ENCODE measurements at regions not wholly inside any gene's neighbourhood (a gene's known extent, or its start where the extent isn't known, plus 50 kb on each side); places are given as distances from the start of the nearest gene placed in this dataset.

DNA sequence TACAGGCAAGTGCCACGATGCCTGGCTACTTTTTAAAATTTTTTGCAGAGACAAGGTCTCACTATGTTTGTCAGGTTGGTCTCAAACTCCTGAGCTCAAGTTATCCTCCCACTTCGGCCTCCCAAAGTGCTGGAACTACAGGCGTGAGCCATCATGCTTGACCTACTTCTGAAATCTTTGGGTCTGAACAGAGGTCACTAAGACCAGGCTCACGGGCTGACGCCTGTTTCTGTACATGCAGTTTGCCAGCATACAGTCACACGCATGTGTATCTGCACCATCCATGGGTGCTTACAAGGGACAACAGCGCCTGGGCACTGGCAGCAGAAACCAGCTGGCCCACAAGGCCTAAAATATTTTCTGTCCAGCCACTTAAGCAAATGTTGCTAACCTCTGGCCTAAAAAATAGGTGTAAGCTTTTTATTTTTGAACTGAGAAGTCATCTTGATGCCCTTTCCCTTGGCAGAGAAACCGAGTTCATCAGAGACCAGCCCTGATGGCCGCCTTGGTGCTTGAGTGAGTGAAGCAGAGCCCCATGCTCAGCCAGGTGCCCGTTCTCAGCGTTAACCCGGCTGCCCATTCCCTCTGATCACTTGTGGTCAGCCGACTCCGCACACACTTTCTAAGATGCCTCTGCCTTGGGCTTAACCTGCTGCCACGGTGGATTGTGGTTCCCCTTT, 425.2 kb downstream of the OCA2 start:
- TF ChIP-seq, protein P1, sequence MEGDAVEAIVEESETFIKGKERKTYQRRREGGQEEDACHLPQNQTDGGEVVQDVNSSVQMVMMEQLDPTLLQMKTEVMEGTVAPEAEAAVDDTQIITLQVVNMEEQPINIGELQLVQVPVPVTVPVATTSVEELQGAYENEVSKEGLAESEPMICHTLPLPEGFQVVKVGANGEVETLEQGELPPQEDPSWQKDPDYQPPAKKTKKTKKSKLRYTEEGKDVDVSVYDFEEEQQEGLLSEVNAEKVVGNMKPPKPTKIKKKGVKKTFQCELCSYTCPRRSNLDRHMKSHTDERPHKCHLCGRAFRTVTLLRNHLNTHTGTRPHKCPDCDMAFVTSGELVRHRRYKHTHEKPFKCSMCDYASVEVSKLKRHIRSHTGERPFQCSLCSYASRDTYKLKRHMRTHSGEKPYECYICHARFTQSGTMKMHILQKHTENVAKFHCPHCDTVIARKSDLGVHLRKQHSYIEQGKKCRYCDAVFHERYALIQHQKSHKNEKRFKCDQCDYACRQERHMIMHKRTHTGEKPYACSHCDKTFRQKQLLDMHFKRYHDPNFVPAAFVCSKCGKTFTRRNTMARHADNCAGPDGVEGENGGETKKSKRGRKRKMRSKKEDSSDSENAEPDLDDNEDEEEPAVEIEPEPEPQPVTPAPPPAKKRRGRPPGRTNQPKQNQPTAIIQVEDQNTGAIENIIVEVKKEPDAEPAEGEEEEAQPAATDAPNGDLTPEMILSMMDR (conservative IDR thresholded peaks at IDR 0.05; ENCODE audit: low read depth in 2 of 2) = no peak
- TF ChIP-seq ZNF114 (CRISPR knock-in tag; IDR thresholded peaks at IDR 0.05) (no peak), CREB1 (CRISPR knock-in tag; IDR thresholded peaks at IDR 0.05; ENCODE audit: low read depth) (no peak), EZH2 (IDR thresholded peaks at IDR 0.05; ENCODE audit: low read depth, unreplicated experiment) (no peak), EZH2phosphoT487 (IDR thresholded peaks at IDR 0.05; ENCODE audit: unreplicated experiment) (no peak), POLR2AphosphoS5 (IDR thresholded peaks at IDR 0.05; ENCODE audit: low read depth) (no peak)
- TF ChIP-seq, protein P2, sequence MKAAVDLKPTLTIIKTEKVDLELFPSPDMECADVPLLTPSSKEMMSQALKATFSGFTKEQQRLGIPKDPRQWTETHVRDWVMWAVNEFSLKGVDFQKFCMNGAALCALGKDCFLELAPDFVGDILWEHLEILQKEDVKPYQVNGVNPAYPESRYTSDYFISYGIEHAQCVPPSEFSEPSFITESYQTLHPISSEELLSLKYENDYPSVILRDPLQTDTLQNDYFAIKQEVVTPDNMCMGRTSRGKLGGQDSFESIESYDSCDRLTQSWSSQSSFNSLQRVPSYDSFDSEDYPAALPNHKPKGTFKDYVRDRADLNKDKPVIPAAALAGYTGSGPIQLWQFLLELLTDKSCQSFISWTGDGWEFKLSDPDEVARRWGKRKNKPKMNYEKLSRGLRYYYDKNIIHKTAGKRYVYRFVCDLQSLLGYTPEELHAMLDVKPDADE (IDR thresholded peaks at IDR 0.05) = no peak
